ENCODE measurements at regions not wholly inside any gene's neighbourhood (a gene's known extent, or its start where the extent isn't known, plus 50 kb on each side); places are given as distances from the start of the nearest gene placed in this dataset.
"Not testable (repeated sequence)": the region's sequence is repeated elsewhere in the genome, so short reads cannot be mapped to it uniquely, and the experiment has no call there.

DNA sequence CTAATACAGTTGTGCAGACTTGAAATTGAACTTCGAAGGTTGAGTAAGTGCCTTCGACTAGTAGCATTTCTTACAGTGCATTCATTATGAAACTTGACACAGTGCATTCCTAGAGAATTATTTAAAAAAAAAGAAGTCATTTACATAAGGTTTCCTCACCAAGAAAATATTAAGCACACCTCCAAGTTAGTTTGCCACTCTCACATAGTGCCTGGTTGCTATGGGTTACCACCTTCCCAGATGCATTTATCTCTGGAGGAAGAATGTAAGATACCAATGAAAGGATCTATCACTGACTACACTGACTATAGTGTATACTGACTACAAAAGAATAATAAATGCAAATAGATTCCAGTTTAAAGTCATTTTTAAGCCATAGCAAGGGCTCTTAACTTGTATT is 311.9 kb upstream of the RASGEF1B start:
- intact Hi-C loops (cut with micrococcal nuclease): no loop called here
- TF ChIP-seq, protein P1, sequence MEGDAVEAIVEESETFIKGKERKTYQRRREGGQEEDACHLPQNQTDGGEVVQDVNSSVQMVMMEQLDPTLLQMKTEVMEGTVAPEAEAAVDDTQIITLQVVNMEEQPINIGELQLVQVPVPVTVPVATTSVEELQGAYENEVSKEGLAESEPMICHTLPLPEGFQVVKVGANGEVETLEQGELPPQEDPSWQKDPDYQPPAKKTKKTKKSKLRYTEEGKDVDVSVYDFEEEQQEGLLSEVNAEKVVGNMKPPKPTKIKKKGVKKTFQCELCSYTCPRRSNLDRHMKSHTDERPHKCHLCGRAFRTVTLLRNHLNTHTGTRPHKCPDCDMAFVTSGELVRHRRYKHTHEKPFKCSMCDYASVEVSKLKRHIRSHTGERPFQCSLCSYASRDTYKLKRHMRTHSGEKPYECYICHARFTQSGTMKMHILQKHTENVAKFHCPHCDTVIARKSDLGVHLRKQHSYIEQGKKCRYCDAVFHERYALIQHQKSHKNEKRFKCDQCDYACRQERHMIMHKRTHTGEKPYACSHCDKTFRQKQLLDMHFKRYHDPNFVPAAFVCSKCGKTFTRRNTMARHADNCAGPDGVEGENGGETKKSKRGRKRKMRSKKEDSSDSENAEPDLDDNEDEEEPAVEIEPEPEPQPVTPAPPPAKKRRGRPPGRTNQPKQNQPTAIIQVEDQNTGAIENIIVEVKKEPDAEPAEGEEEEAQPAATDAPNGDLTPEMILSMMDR (IDR thresholded peaks at IDR 0.05): no peak

DNA sequence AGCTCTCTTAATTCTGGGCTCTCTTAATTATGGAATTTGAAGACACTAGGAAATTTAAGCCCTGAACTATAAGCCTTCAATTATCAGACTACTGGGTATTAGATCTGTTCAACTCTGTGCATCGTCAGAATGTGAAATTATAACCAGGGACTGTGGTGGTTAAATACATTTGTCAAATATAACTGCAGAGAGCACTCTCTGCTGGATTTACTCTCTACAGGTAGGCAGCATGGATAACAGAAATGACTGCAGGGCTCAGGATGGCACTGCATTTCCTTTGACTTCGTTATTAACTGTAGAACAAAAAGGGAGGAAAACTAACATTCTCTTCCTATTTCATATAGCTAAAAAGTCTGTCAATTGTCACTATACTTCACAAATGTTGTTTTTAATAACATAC is 310.1 kb upstream of the RASGEF1B start:
- DNase-seq: no peak
- Mint-ChIP-seq H3K9me3 (peaks cover 0 to 7% (median 0%) of the 10 kb centered on the region in 7 donors), H3K27ac (no peak overlapping the region), H3K36me3 (no peaks in the 10 kb centered on the region), H3K4me3 (no peak overlapping the region), H3K4me1 (peaks cover 5% of the 10 kb centered on the region), H3K27me3 (ENCODE audit: low read depth in 3 of 3) (no peaks in the 10 kb centered on the region)
- no peaks in the 10 kb centered on the region for H3K4me1 ChIP-seq (ENCODE audit: control insufficient read depth in 1 of 2, insufficient read depth in 2 of 2, low read length in 2 of 2)
- no peak overlapping the region for H3K4me3 ChIP-seq (replicated peaks in 1 of 3; ENCODE audit: low read depth in 2 of 3, low read length in 3 of 3)
- H3K36me3 ChIP-seq (replicated peaks in 1 of 2; ENCODE audit: control insufficient read depth in 1 of 2, insufficient read depth in 2 of 2, low read length in 2 of 2): no peaks in the 10 kb centered on the region
- H3K79me2 ChIP-seq (ENCODE audit: insufficient read depth, low read length): no peaks in the 10 kb centered on the region
- no peaks in the 10 kb centered on the region for H3K27me3 ChIP-seq (ENCODE audit: control insufficient read depth in 2 of 2, insufficient read depth in 2 of 2, low read length in 2 of 2)
- TF ChIP-seq, protein P1 (IDR thresholded peaks at IDR 0.05): no peak
- no peaks in the 10 kb centered on the region for H3K9me3 ChIP-seq (replicated peaks in 1 of 2; ENCODE audit: control insufficient read depth in 1 of 2, insufficient read depth in 1 of 2, low read length in 2 of 2)
- no peaks in the 10 kb centered on the region for H4K20me1 ChIP-seq (ENCODE audit: insufficient read depth, low read length)
- H3K27ac ChIP-seq (ENCODE audit: low read depth in 1 of 2, low read length in 2 of 2): no peak overlapping the region
- H3K4me2 ChIP-seq (replicated peaks; ENCODE audit: extremely low read depth, low read length, poor library complexity, severe bottlenecking): no peak overlapping the region
- H3K9ac ChIP-seq (ENCODE audit: insufficient read depth, low read length, poor library complexity, severe bottlenecking): no peak overlapping the region
- intact Hi-C loops (cut with micrococcal nuclease): no loop called here
- H2AFZ ChIP-seq (ENCODE audit: insufficient read depth, low read depth, low read length, poor library complexity, severe bottlenecking): no peak overlapping the region
- no CpG with 5 or more reads among the region's 2 CpGs for WGBS (ENCODE audit: insufficient coverage)

More for the DNA sequence above, 311.9 kb upstream of the RASGEF1B start:
- Mint-ChIP-seq H3K27ac (no peak overlapping the region), H3K9me3 (peaks cover 0 to 4% (median 0%) of the 10 kb centered on the region in 7 donors), H3K4me1 (peaks cover 5% of the 10 kb centered on the region), H3K27me3 (ENCODE audit: low read depth in 3 of 3) (no peaks in the 10 kb centered on the region), H3K4me3 (no peak overlapping the region), H3K36me3 (no peaks in the 10 kb centered on the region)
- Histone ChIP-seq H4K20me1 (ENCODE audit: insufficient read depth, low read length) (no peaks in the 10 kb centered on the region), H3K9ac (ENCODE audit: insufficient read depth, low read length, poor library complexity, severe bottlenecking) (no peak overlapping the region), H3K27me3 (ENCODE audit: control insufficient read depth in 2 of 2, insufficient read depth in 2 of 2, low read length in 2 of 2) (no peaks in the 10 kb centered on the region), H3K4me3 (replicated peaks in 1 of 3; ENCODE audit: low read depth in 2 of 3, low read length in 3 of 3) (no peak overlapping the region), H3K79me2 (ENCODE audit: insufficient read depth, low read length) (no peaks in the 10 kb centered on the region), H3K9me3 (replicated peaks in 1 of 2; ENCODE audit: control insufficient read depth in 1 of 2, insufficient read depth in 1 of 2, low read length in 2 of 2) (no peaks in the 10 kb centered on the region), H3K4me1 (ENCODE audit: control insufficient read depth in 1 of 2, insufficient read depth in 2 of 2, low read length in 2 of 2) (no peaks in the 10 kb centered on the region), H3K27ac (ENCODE audit: low read depth in 1 of 2, low read length in 2 of 2) (no peak overlapping the region), H2AFZ (ENCODE audit: insufficient read depth, low read depth, low read length, poor library complexity, severe bottlenecking) (no peak overlapping the region), H3K36me3 (replicated peaks in 1 of 2; ENCODE audit: control insufficient read depth in 1 of 2, insufficient read depth in 2 of 2, low read length in 2 of 2) (no peaks in the 10 kb centered on the region), H3K4me2 (replicated peaks; ENCODE audit: extremely low read depth, low read length, poor library complexity, severe bottlenecking) (no peak overlapping the region)
- WGBS (ENCODE audit: insufficient coverage): no CpG with 5 or more reads among the region's 2 CpGs
- DNase-seq: no peak

DNA sequence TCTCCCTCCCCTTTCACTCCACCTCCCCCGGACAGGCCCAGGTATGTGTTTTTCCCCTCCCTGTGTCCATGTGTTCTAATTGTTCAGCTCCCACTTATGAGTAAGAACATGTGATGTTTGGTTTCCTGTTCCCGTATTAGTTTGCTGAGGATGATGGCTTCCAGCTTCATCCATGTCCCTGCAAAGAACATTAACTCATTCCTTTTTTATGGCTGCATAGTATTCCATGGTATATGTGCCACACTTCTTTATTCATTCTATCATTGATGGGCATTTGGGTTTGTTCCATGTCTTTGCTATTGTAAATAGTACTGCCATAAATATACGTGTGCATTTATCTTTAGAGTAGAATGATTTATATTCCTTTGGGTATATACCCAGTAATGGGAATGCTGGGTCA is 306.0 kb upstream of the RASGEF1B start:
- H3K4me2 ChIP-seq (replicated peaks; ENCODE audit: extremely low read depth, low read length, poor library complexity, severe bottlenecking); H3K4me3 ChIP-seq (replicated peaks in 1 of 3; ENCODE audit: low read depth in 2 of 3, low read length in 3 of 3); H3K4me3 Mint-ChIP-seq; H3K36me3 Mint-ChIP-seq; H3K9me3 ChIP-seq (replicated peaks in 1 of 2; ENCODE audit: control insufficient read depth in 1 of 2, insufficient read depth in 1 of 2, low read length in 2 of 2); H3K4me1 Mint-ChIP-seq; H3K9me3 Mint-ChIP-seq; H3K27me3 ChIP-seq (ENCODE audit: control insufficient read depth in 2 of 2, insufficient read depth in 2 of 2, low read length in 2 of 2); H3K27ac ChIP-seq (ENCODE audit: low read depth in 1 of 2, low read length in 2 of 2); H3K4me1 ChIP-seq (ENCODE audit: control insufficient read depth in 1 of 2, insufficient read depth in 2 of 2, low read length in 2 of 2); intact Hi-C loops (cut with micrococcal nuclease); H3K9ac ChIP-seq (ENCODE audit: insufficient read depth, low read length, poor library complexity, severe bottlenecking); H3K27ac Mint-ChIP-seq; H3K36me3 ChIP-seq (replicated peaks in 1 of 2; ENCODE audit: control insufficient read depth in 1 of 2, insufficient read depth in 2 of 2, low read length in 2 of 2); H3K79me2 ChIP-seq (ENCODE audit: insufficient read depth, low read length); H2AFZ ChIP-seq (ENCODE audit: insufficient read depth, low read depth, low read length, poor library complexity, severe bottlenecking); DNase-seq; H3K27me3 Mint-ChIP-seq (ENCODE audit: low read depth in 3 of 3); H4K20me1 ChIP-seq (ENCODE audit: insufficient read depth, low read length): not testable (repeated sequence)
- WGBS (ENCODE audit: insufficient coverage): no CpG with 5 or more reads among the region's 3 CpGs

All from CD14-positive monocyte (primary cell).